ENCODE measurements at regions not wholly inside any gene's neighbourhood (a gene's known extent, or its start where the extent isn't known, plus 50 kb on each side); places are given as distances from the start of the nearest gene placed in this dataset.

GRCh38 chr12:84222841-84223240, 689.8 kb downstream of the SLC6A15 start:
- TF ChIP-seq POLR2A (IDR thresholded peaks at IDR 0.05; ENCODE audit: low read depth, low read length) (no peak), POLR2AphosphoS5 (IDR thresholded peaks at IDR 0.05; ENCODE audit: low read depth, low read length) (no peak)
